Progenitor cell of endocrine pancreas (in vitro differentiated cells): ENCODE measurements at regions not wholly inside any gene's neighbourhood (a gene's known extent, or its start where the extent isn't known, plus 50 kb on each side); places are given as distances from the start of the nearest gene placed in this dataset.
"Not testable (repeated sequence)": the region's sequence is repeated elsewhere in the genome, so short reads cannot be mapped to it uniquely, and the experiment has no call there.

Experiments used
- DNase-seq: peaks from one replicate; pipeline ENCODE4 v3.0.0; 2021; ENCODE audit warnings: low spot score; ENCODE audit not compliant: unreplicated experiment
- H3K27ac Mint-ChIP-seq: 2 replicates; pipeline ENCODE4 v1.8.0; 2021; ENCODE audit warnings: mild to moderate bottlenecking, moderate library complexity, mixed read lengths
- H3K27me3 Mint-ChIP-seq: 2 replicates; pipeline ENCODE4 v1.8.0; 2021; ENCODE audit warnings: mixed read lengths
- H3K36me3 Mint-ChIP-seq: 2 replicates; pipeline ENCODE4 v1.8.0; 2022; ENCODE audit warnings: mixed read lengths; ENCODE audit not compliant: insufficient read depth
- H3K4me1 Mint-ChIP-seq: 2 replicates; pipeline ENCODE4 v1.8.0; 2021; ENCODE audit warnings: low read depth, mixed read lengths
- H3K4me3 Mint-ChIP-seq: 2 replicates; pipeline ENCODE4 v1.8.0; 2021; ENCODE audit warnings: low read depth, mild to moderate bottlenecking, moderate library complexity, mixed read lengths
- H3K9me3 Mint-ChIP-seq: 2 replicates; pipeline ENCODE4 v1.8.0; 2021; ENCODE audit warnings: low read depth, mixed read lengths
- TF ChIP-seq, protein P1 (sequence below): fragments of 200-600 bp; sonication (generic); IDR thresholded peaks from one replicate; pipeline ENCODE4 v1.5.0; 2021; ENCODE audit warnings: antibody characterized with exemption, mild to moderate bottlenecking; ENCODE audit not compliant: unreplicated experiment

DNA sequence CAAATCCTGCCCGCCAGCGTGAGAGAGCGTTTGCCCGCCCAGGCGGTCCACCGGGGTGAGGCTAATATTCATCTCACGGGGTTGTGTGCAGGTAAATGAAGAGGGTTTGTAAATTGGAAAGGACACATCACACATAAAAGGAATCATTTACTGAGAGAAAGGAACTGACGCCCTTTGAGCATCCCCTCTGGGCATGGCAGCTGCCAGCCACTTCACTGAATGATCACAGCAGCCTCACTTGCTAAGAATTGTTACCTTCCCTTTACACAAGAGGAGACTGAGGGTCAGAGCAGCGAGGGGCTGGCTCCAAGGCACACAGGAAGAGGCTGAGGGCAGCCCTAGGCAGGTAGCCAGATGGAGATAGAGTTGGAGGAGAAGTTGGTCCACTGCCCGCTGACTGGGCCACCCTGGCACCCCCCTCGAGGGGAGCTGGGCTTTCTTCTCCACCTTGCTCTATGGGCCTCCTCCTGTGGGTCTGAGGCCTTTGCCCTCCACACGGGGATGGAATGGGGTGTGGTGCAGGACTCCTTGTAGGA, 96.0 kb downstream of the FOXD2 start:
- H3K27ac Mint-ChIP-seq = no peak overlapping the region
- TF ChIP-seq, protein P1, sequence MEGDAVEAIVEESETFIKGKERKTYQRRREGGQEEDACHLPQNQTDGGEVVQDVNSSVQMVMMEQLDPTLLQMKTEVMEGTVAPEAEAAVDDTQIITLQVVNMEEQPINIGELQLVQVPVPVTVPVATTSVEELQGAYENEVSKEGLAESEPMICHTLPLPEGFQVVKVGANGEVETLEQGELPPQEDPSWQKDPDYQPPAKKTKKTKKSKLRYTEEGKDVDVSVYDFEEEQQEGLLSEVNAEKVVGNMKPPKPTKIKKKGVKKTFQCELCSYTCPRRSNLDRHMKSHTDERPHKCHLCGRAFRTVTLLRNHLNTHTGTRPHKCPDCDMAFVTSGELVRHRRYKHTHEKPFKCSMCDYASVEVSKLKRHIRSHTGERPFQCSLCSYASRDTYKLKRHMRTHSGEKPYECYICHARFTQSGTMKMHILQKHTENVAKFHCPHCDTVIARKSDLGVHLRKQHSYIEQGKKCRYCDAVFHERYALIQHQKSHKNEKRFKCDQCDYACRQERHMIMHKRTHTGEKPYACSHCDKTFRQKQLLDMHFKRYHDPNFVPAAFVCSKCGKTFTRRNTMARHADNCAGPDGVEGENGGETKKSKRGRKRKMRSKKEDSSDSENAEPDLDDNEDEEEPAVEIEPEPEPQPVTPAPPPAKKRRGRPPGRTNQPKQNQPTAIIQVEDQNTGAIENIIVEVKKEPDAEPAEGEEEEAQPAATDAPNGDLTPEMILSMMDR = no peak
- peaks cover 12% of the 10 kb centered on the region for H3K4me1 Mint-ChIP-seq
- DNase-seq = no peak
- peaks cover 37% of the 10 kb centered on the region for H3K27me3 Mint-ChIP-seq
- H3K4me3 Mint-ChIP-seq = peak overlapping the region; percentile 54
- no peaks in the 10 kb centered on the region for H3K9me3 Mint-ChIP-seq
- no peaks in the 10 kb centered on the region for H3K36me3 Mint-ChIP-seq

- Mint-ChIP-seq H3K27me3 (peaks cover 37% of the 10 kb centered on the region), H3K27ac (no peak overlapping the region), H3K36me3 (no peaks in the 10 kb centered on the region), H3K4me1 (peaks cover 12% of the 10 kb centered on the region), H3K9me3 (no peaks in the 10 kb centered on the region), H3K4me3 (no peak overlapping the region)
- no peak for DNase-seq
- TF ChIP-seq, protein P1 = no peak
Measured at GRCh38 chr1:47534436-47534835, 96.6 kb downstream of the FOXD2 start.

DNA sequence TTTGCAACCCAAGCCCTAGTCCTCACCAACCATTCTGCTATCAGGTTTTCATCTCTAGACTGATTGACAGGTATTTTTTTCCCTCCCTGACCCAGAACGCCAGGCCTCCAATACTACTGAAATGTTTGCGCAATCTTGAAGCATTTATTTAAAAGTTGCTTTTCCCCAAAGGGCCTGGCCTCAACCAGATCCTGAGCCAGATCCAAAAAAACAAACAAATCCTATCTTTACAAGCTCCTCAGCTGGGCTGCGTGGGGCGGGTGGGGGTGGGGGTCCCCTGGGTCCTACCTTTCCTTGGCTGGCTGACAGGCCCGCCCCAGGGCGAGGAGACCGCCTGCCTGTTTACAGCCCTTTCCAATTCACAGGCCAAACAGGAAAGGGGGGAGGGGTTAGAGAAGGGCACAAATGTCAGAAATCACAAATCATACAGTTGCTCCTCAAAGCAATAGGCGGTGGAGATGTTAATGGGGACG, 98.8 kb downstream of the FOXD2 start:
- Mint-ChIP-seq H3K27ac (no peak overlapping the region), H3K27me3 (peaks cover 42% of the 10 kb centered on the region), H3K36me3 (no peaks in the 10 kb centered on the region), H3K4me1 (peaks cover 12% of the 10 kb centered on the region), H3K4me3 (no peak overlapping the region), H3K9me3 (peaks cover 2% of the 10 kb centered on the region)
- TF ChIP-seq, protein P1 = no peak
- DNase-seq = no peak

GRCh38 chr1:47537268-47537667, 99.4 kb downstream of the FOXD2 start:
- peaks cover 12% of the 10 kb centered on the region for H3K4me1 Mint-ChIP-seq
- H3K9me3 Mint-ChIP-seq = peaks cover 6% of the 10 kb centered on the region
- peaks cover 43% of the 10 kb centered on the region for H3K27me3 Mint-ChIP-seq
- TF ChIP-seq, protein P1 = no peak
- DNase-seq = no peak
- no peak overlapping the region for H3K4me3 Mint-ChIP-seq
- H3K27ac Mint-ChIP-seq = no peak overlapping the region
- no peaks in the 10 kb centered on the region for H3K36me3 Mint-ChIP-seq

DNA sequence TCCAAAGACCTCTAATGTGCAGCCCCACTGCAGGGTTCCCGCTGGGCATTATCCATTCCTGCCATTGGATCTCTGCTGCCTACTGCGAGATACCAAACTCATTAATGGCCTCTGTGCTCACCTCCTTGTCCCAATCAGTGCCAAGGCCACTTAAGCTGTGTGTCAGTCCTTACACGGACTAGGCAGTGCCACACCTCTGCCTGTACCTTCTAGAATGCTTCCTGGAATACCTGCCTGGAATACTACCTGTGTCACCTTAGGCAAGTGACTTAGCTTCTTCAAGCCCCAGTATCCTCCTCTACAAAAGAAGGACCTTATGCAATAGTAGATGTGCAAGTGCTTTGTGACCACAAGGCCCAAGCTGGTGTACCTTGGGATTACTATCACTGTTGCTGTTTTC, 100.1 kb downstream of the FOXD2 start:
- Mint-ChIP-seq H3K36me3 (no peaks in the 10 kb centered on the region), H3K9me3 (peaks cover 6% of the 10 kb centered on the region), H3K27ac (no peak overlapping the region), H3K27me3 (peaks cover 43% of the 10 kb centered on the region), H3K4me3 (no peak overlapping the region), H3K4me1 (peaks cover 12% of the 10 kb centered on the region)
- no peak for DNase-seq
- TF ChIP-seq, protein P1 = no peak

- H3K36me3 Mint-ChIP-seq, H3K9me3 Mint-ChIP-seq, DNase-seq, H3K27ac Mint-ChIP-seq, H3K4me3 Mint-ChIP-seq: not testable (repeated sequence)
- H3K27me3 Mint-ChIP-seq = peaks cover 47% of the 10 kb centered on the region
- H3K4me1 Mint-ChIP-seq = peaks cover 12% of the 10 kb centered on the region
Measured at GRCh38 chr1:47538530-47538929, 100.7 kb downstream of the FOXD2 start.

- not testable (repeated sequence) for DNase-seq, H3K9me3 Mint-ChIP-seq, H3K27ac Mint-ChIP-seq, H3K36me3 Mint-ChIP-seq, H3K4me3 Mint-ChIP-seq, H3K4me1 Mint-ChIP-seq
- peaks cover 46% of the 10 kb centered on the region for H3K27me3 Mint-ChIP-seq
Measured at GRCh38 chr1:47541705-47542104, 103.9 kb downstream of the FOXD2 start.

- DNase-seq, H3K9me3 Mint-ChIP-seq, H3K4me3 Mint-ChIP-seq, H3K27ac Mint-ChIP-seq, H3K36me3 Mint-ChIP-seq: not testable (repeated sequence)
- H3K4me1 Mint-ChIP-seq = peaks cover 11% of the 10 kb centered on the region
- peaks cover 53% of the 10 kb centered on the region for H3K27me3 Mint-ChIP-seq
Measured at GRCh38 chr1:47543089-47543488, 105.2 kb downstream of the FOXD2 start.
